Kidney (tissue), 13 donors: ENCODE measurements at regions not wholly inside any gene's neighbourhood (a gene's known extent, or its start where the extent isn't known, plus 50 kb on each side); places are given as distances from the start of the nearest gene placed in this dataset.

ENCODE experiments used
- DNase-seq, 5 donors: peaks; one replicate each; pipeline ENCODE4 v3.0.0-alpha.2; 2013 to 2020
- FAIRE-seq: peaks from 2 replicates; lab custom pipeline; 2012; peaks lifted over from hg19 to GRCh38; lab: Jason Lieb, UNC
- H3K27ac ChIP-seq, 2 donors: one replicate each; pipeline ENCODE4 v1.7.0; 2013; ENCODE audit warnings: low read depth in 2 of 2, low read length in 2 of 2, inconsistent platforms in 1 of 2
- H3K27me3 ChIP-seq: one replicate; pipeline ENCODE4 v1.7.1; 2013; ENCODE audit warnings: low read length, inconsistent platforms; ENCODE audit not compliant: control insufficient read depth, insufficient read depth
- H3K36me3 ChIP-seq, 3 donors: one replicate each; pipeline versions ENCODE4 v1.7.0 to v1.7.1; 2013; ENCODE audit warnings: low read length in 3 of 3, control low read depth in 1 of 3, inconsistent platforms in 1 of 3; ENCODE audit not compliant: insufficient read depth in 3 of 3, control insufficient read depth in 2 of 3
- H3K4me1 ChIP-seq, 3 donors: one replicate each; pipeline versions ENCODE4 v1.7.0 to v1.7.1; 2013; ENCODE audit warnings: low read length in 3 of 3, inconsistent platforms in 1 of 3, low read depth in 1 of 3; ENCODE audit not compliant: control insufficient read depth in 2 of 3, insufficient read depth in 2 of 3
- H3K4me3 ChIP-seq, 3 donors: one replicate each; pipeline versions ENCODE4 v1.7.0 to v1.8.1; 2013; ENCODE audit warnings: low read length in 3 of 3, control low read depth in 1 of 3, inconsistent platforms in 1 of 3
- H3K9ac ChIP-seq, 3 donors: one replicate each; pipeline versions ENCODE4 v1.7.0 to v1.7.1; 2013; ENCODE audit warnings: low read length in 3 of 3, control low read depth in 1 of 3, inconsistent platforms in 1 of 3
- H3K9me3 ChIP-seq, 3 donors: one replicate each; pipeline versions ENCODE4 v1.7.0 to v1.7.1; 2013; ENCODE audit warnings: low read length in 3 of 3, control low read depth in 1 of 3, inconsistent platforms in 1 of 3; ENCODE audit not compliant: control insufficient read depth in 2 of 3, insufficient read depth in 1 of 3
- CTCF ChIP-seq: IDR thresholded peaks from 3 replicates; pipeline ENCODE4 v1.5.1; 2012; ENCODE audit warnings: mild to moderate bottlenecking, moderate library complexity, borderline replicate concordance; ENCODE audit not compliant: insufficient read depth; ENCODE audit errors: extremely low read depth
- intact Hi-C: fragments of 100-400 bp; cut with DNase I; formaldehyde crosslinking; loops from one replicate; pipeline ENCODE4 v1.11.1; 2022
- donor health status: control.
- donor health status: control.
- donor health status: control.
- donor health status: control.
- donor health status: control.
- donor health status: DM: yes; HTN: yes; CAD: no.
- donor health status: Normal renal cell carcinoma (clear cell type).

GRCh38 chr1:242731446-242731845 lies 206.9 kb upstream of the PLD5 start:
- no peaks in the 10 kb centered on the region for H3K4me1 ChIP-seq
- DNase-seq, result no peak
- H3K36me3 ChIP-seq, result no peaks in the 10 kb centered on the region
- no peak overlapping the region for H3K9ac ChIP-seq
- no peak overlapping the region for H3K4me3 ChIP-seq
- H3K27ac ChIP-seq, result no peak overlapping the region
- no peak for TF ChIP-seq CTCF
- H3K27me3 ChIP-seq, result no peaks in the 10 kb centered on the region
- intact Hi-C loops, result no loop called here
- H3K9me3 ChIP-seq, result no peaks in the 10 kb centered on the region
- no peak for FAIRE-seq

DNA sequence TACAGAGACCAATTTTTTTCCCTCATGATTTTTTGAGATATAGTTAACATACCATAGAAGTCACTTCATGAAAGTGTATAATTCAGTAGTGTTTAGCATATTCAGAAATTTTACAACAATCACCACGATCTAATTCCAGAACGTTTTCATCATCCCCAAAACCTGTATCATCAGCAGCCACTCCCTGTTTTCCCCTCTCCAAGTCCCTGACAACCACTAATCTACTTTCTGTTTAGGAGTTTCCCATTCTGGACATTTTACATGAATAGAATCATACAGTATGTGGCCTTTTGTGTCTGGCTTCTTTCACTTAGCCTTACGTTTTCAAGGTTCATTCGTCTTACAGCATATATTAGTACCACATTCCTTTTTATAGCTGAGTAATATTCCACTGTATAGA lies 204.2 kb upstream of the PLD5 start:
- intact Hi-C loops, result no loop called here
- Histone ChIP-seq H3K27ac (no peak overlapping the region), H3K9me3 (no peaks in the 10 kb centered on the region), H3K4me3 (no peak overlapping the region), H3K36me3 (no peaks in the 10 kb centered on the region), H3K9ac (no peak overlapping the region), H3K27me3 (no peaks in the 10 kb centered on the region), H3K4me1 (no peaks in the 10 kb centered on the region)
- no peak for TF ChIP-seq CTCF
- DNase-seq (no peak), FAIRE-seq (no peak)

DNA sequence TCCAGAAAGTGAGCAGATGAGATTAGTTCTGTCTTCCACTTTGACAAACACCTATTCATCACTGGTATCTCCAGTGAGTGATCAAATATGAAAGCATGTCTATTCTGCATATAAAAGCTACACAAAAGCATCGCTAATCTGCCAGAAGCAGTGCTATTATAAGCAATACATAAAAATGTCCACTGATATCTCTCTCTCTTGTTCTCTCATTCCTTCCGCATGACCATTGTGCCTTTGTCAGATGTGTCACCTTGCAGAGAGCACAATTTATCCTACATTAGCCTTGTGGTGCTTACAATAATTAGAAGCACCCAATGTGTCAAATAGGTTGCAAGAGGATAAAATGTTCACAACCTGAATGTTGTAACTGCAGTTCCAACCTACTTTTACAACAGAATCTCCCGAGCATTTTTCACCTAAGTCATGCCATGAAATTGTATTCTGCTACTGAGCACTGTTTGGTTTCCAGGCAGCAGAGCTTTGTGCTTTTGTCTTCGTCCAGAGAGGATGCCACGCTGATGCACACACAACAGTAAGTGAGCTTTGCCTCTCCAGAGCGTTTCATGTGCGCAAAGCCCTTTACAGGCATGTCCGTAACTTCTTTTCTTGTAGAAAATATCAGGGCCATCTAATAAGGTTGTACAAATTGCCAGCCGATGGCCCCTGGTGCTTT lies 198.7 kb upstream of the PLD5 start:
- H3K27me3 ChIP-seq, result no peaks in the 10 kb centered on the region
- H3K36me3 ChIP-seq, result no peaks in the 10 kb centered on the region
- TF ChIP-seq CTCF, result no peak
- H3K4me3 ChIP-seq, result no peak overlapping the region
- DNase-seq, result no peak
- no peak for FAIRE-seq
- no peak overlapping the region for H3K27ac ChIP-seq
- intact Hi-C loops, result no loop called here
- H3K4me1 ChIP-seq, result no peaks in the 10 kb centered on the region
- no peak overlapping the region for H3K9ac ChIP-seq
- H3K9me3 ChIP-seq, result no peaks in the 10 kb centered on the region

GRCh38 chr1:242718967-242719366 lies 194.5 kb upstream of the PLD5 start:
- Histone ChIP-seq H3K4me3 (no peak overlapping the region), H3K27ac (no peak overlapping the region), H3K27me3 (no peaks in the 10 kb centered on the region), H3K36me3 (no peaks in the 10 kb centered on the region), H3K9me3 (no peaks in the 10 kb centered on the region), H3K4me1 (no peaks in the 10 kb centered on the region), H3K9ac (no peak overlapping the region)
- TF ChIP-seq CTCF, result no peak
- intact Hi-C loops, result no loop called here
- no peak for FAIRE-seq
- DNase-seq, result no peak
